RCC 7860 (cell line): ENCODE measurements at regions not wholly inside any gene's neighbourhood (a gene's known extent, or its start where the extent isn't known, plus 50 kb on each side); places are given as distances from the start of the nearest gene placed in this dataset.

Source experiments
- DNase-seq: peaks from one replicate; pipeline ENCODE4 v3.0.0-alpha.2; 2015; ENCODE audit warnings: low spot score
- FAIRE-seq: peaks from 2 replicates; lab custom pipeline; 2012; peaks lifted over from hg19 to GRCh38; lab: Jason Lieb, UNC

GRCh38 chr9:14471041-14471440 lies 157.1 kb upstream of the NFIB start:
- FAIRE-seq (no peak), DNase-seq (no peak)

GRCh38 chr9:14467675-14468374 lies 153.9 kb upstream of the NFIB start:
- FAIRE-seq (no peak), DNase-seq (no peak)

- DNase-seq: no peak
Measured at GRCh38 chr9:14466828-14467227, 152.9 kb upstream of the NFIB start.

GRCh38 chr9:14466429-14466818 lies 152.5 kb upstream of the NFIB start:
- FAIRE-seq (no peak), DNase-seq (no peak)

More at GRCh38 chr9:14466828-14467227, 152.9 kb upstream of the NFIB start:
- no peak for FAIRE-seq

GRCh38 chr9:14462950-14463349 lies 149.0 kb upstream of the NFIB start:
- FAIRE-seq: no peak
- DNase-seq: no peak

- no peak for FAIRE-seq
- DNase-seq: no peak
Measured at GRCh38 chr9:14455243-14455642, 141.3 kb upstream of the NFIB start.

GRCh38 chr9:14453286-14453685 lies 139.3 kb upstream of the NFIB start:
- no peak for DNase-seq
- FAIRE-seq: no peak

GRCh38 chr9:14452539-14452938 lies 138.6 kb upstream of the NFIB start:
- DNase-seq (no peak), FAIRE-seq (no peak)

GRCh38 chr9:14451949-14452348 lies 138.0 kb upstream of the NFIB start:
- no peak for FAIRE-seq
- no peak for DNase-seq

- DNase-seq: no peak
Measured at GRCh38 chr9:14447103-14447502, 133.2 kb upstream of the NFIB start.

GRCh38 chr9:14445946-14446345 lies 132.0 kb upstream of the NFIB start:
- FAIRE-seq (no peak), DNase-seq (no peak)

More at GRCh38 chr9:14447103-14447502, 133.2 kb upstream of the NFIB start:
- FAIRE-seq: no peak

- FAIRE-seq (no peak), DNase-seq (no peak)
Measured at GRCh38 chr9:14442956-14443355, 129.0 kb upstream of the NFIB start.

GRCh38 chr9:14441976-14442651 lies 128.2 kb upstream of the NFIB start:
- DNase-seq (no peak), FAIRE-seq (no peak)

GRCh38 chr9:14441115-14441514 lies 127.2 kb upstream of the NFIB start:
- no peak for DNase-seq
- no peak for FAIRE-seq

- no peak for DNase-seq
- FAIRE-seq: no peak
Measured at GRCh38 chr9:14440062-14440461, 126.1 kb upstream of the NFIB start.

GRCh38 chr9:14439555-14439954 lies 125.6 kb upstream of the NFIB start:
- DNase-seq: no peak
- no peak for FAIRE-seq

GRCh38 chr9:14438232-14439021 lies 124.5 kb upstream of the NFIB start:
- FAIRE-seq (no peak), DNase-seq (no peak)

- DNase-seq (no peak), FAIRE-seq (no peak)
Measured at GRCh38 chr9:14437354-14438231, 123.7 kb upstream of the NFIB start.

- DNase-seq (no peak), FAIRE-seq (no peak)
Measured at GRCh38 chr9:14435871-14436270, 121.9 kb upstream of the NFIB start.

- DNase-seq (no peak), FAIRE-seq (no peak)
Measured at GRCh38 chr9:14434971-14435718, 121.2 kb upstream of the NFIB start.
